Activated CD4-positive, alpha-beta T cell treated with anti-CD3 and anti-CD28 coated beads for 36 hours (primary cell): ENCODE measurements at regions not wholly inside any gene's neighbourhood (a gene's known extent, or its start where the extent isn't known, plus 50 kb on each side); places are given as distances from the start of the nearest gene placed in this dataset.
"Not testable (repeated sequence)": the region's sequence is repeated elsewhere in the genome, so short reads cannot be mapped to it uniquely, and the experiment has no call there.

Experiments used
- ATAC-seq: fragments of 200-7000 bp; cut with Tn5 transposase; one replicate; pipeline ENCODE4 v1.10.0; 2021; ENCODE audit warnings: mild to moderate bottlenecking, moderate library complexity
- CTCF ChIA-PET: fragments of 350-600 bp; sonication (Branson Sonifier 250); formaldehyde crosslinking; loops from one replicate; lab custom pipeline; 2021; ENCODE audit warnings: antibody characterized with exemption; lab: Charles Lee
- POLR2A ChIA-PET: fragments of 350-600 bp; sonication (Branson Sonifier 250); formaldehyde crosslinking; loops from one replicate; lab custom pipeline; 2021; ENCODE audit warnings: antibody characterized with exemption, inconsistent platforms; lab: Charles Lee
- DNase-seq: peaks from one replicate; pipeline ENCODE4 v3.0.0-alpha.2; 2020
- H3K27ac Mint-ChIP-seq: one replicate; pipeline ENCODE4 v1.8.0; 2021; ENCODE audit warnings: mixed read lengths
- H3K27me3 Mint-ChIP-seq: one replicate; pipeline ENCODE4 v1.8.0; 2021; ENCODE audit warnings: mixed read lengths
- H3K36me3 Mint-ChIP-seq: one replicate; pipeline ENCODE4 v1.8.0; 2021; ENCODE audit warnings: low read depth, mixed read lengths
- H3K4me1 Mint-ChIP-seq: one replicate; pipeline ENCODE4 v1.8.0; 2021; ENCODE audit warnings: mixed read lengths
- H3K4me3 Mint-ChIP-seq: one replicate; pipeline ENCODE4 v1.8.0; 2021; ENCODE audit warnings: mild to moderate bottlenecking, moderate library complexity, mixed read lengths
- H3K9me3 Mint-ChIP-seq: one replicate; pipeline ENCODE4 v1.8.0; 2021; ENCODE audit warnings: low read depth, mixed read lengths
- intact Hi-C, 2 experiments: fragments of 100-400 bp; cut with DNase I in 1 of 2; cut with micrococcal nuclease in 1 of 2; formaldehyde crosslinking; loops; one replicate each; pipeline versions ENCODE4 v1.14.2 to v1.15.1; 2022 to 2024; cut with DNase I, micrococcal nuclease

- ATAC-seq: no peak
- no peaks in the 10 kb centered on the region for H3K36me3 Mint-ChIP-seq
- H3K9me3 Mint-ChIP-seq: no peaks in the 10 kb centered on the region
- DNase-seq: no peak
- no peak overlapping the region for H3K4me3 Mint-ChIP-seq
- H3K27ac Mint-ChIP-seq: no peak overlapping the region
- intact Hi-C loops: no loop called here
- H3K4me1 Mint-ChIP-seq: no peaks in the 10 kb centered on the region
- ChIA-PET CTCF (no interaction called here), POLR2A (no interaction called here)
- peaks cover 6% of the 10 kb centered on the region for H3K27me3 Mint-ChIP-seq
Observed at GRCh38 chr5:75890546-75890945, 173.3 kb upstream of the POC5 start.

GRCh38 chr5:75886706-75887105 is 169.5 kb upstream of the POC5 start:
- POLR2A ChIA-PET: interaction anchor here (0.6 kb wide), 1 partner anchor 52 kb away, joined by 3 read pairs; no protein-coding TSS in a partner anchor
- CTCF ChIA-PET: no interaction called here
- Mint-ChIP-seq H3K4me1 (no peaks in the 10 kb centered on the region), H3K27ac (no peak overlapping the region), H3K36me3 (no peaks in the 10 kb centered on the region), H3K4me3 (no peak overlapping the region), H3K9me3 (no peaks in the 10 kb centered on the region), H3K27me3 (no peaks in the 10 kb centered on the region)
- intact Hi-C loops: no loop called here
- DNase-seq: no peak
- ATAC-seq: no peak

- intact Hi-C loops: no loop called here
- ChIA-PET POLR2A (no interaction called here), CTCF (interaction anchor here (0.7 kb wide), 1 partner anchor 18 kb away, joined by 3 read pairs; no protein-coding TSS in a partner anchor)
- H3K9me3 Mint-ChIP-seq: no peaks in the 10 kb centered on the region
- ATAC-seq (no peak), DNase-seq (peak; percentile 8)
- H3K36me3 Mint-ChIP-seq: no peaks in the 10 kb centered on the region
- H3K4me1 Mint-ChIP-seq: no peaks in the 10 kb centered on the region
- H3K27ac Mint-ChIP-seq: no peak overlapping the region
- H3K27me3 Mint-ChIP-seq: no peaks in the 10 kb centered on the region
- no peak overlapping the region for H3K4me3 Mint-ChIP-seq
Observed at GRCh38 chr5:75885849-75886596, 168.8 kb upstream of the POC5 start.

DNA sequence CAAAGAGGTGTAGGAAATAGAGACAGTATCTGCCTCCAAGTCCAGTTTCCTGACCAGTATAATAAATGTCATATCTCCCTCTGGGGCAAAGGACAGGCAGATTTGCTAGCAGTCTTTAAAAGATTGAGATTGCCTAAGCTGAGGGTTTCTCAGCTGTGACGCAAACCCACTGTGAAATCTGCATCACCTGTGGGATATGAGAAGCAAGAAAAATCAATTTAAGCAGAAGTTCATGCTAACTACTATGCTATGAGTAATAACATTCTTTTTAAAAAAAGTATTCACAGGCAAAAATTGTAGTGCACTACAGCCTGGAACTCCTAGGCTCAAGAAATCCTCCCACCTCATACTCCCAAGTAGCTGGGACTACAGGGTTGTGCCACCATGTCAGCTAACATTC is 168.1 kb upstream of the POC5 start:
- CTCF ChIA-PET: no interaction called here
- Mint-ChIP-seq H3K27me3 (no peaks in the 10 kb centered on the region), H3K27ac (no peak overlapping the region), H3K9me3 (peaks cover 6% of the 10 kb centered on the region), H3K36me3 (no peaks in the 10 kb centered on the region), H3K4me3 (no peak overlapping the region), H3K4me1 (no peaks in the 10 kb centered on the region)
- POLR2A ChIA-PET: no interaction called here
- intact Hi-C loops: no loop called here
- no peak for ATAC-seq
- no peak for DNase-seq

- Mint-ChIP-seq H3K9me3 (no peaks in the 10 kb centered on the region), H3K36me3 (no peaks in the 10 kb centered on the region), H3K27me3 (peaks cover 16% of the 10 kb centered on the region), H3K4me1 (no peaks in the 10 kb centered on the region), H3K27ac (no peak overlapping the region), H3K4me3 (no peak overlapping the region)
- CTCF ChIA-PET: interaction anchor here (1.1 kb wide), 1 partner anchor 36 kb away, joined by 3 read pairs; no protein-coding TSS in a partner anchor
- intact Hi-C loops: no loop called here
- DNase-seq: no peak
- POLR2A ChIA-PET: no interaction called here
- ATAC-seq: no peak
Observed at GRCh38 chr5:75869891-75870290, 152.7 kb upstream of the POC5 start.

DNA sequence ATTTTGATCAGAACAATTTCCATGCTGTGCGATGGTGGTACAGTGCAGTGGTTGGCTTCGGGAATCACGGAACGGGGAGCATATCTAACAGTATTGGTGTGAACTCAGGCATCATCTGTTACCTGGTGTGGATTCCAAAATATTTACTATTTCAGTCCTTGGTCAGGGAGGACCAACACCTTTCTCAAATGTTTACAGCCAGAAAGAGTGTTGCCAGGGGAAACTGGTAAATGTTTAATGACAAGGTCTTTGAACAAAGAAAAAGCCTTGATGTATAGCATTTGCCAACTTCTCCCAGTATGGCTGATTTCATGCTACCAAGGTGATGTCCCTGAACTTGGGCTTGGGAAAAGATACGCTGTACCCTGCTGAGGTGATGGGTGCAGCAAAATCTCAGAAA is 145.6 kb upstream of the POC5 start:
- ChIA-PET POLR2A (no interaction called here), CTCF (no interaction called here)
- no peaks in the 10 kb centered on the region for H3K9me3 Mint-ChIP-seq
- intact Hi-C loops: no loop called here
- ATAC-seq (no peak), DNase-seq (no peak)
- H3K36me3 Mint-ChIP-seq: no peaks in the 10 kb centered on the region
- no peaks in the 10 kb centered on the region for H3K4me1 Mint-ChIP-seq
- no peak overlapping the region for H3K4me3 Mint-ChIP-seq
- no peak overlapping the region for H3K27ac Mint-ChIP-seq
- peaks cover 26% of the 10 kb centered on the region for H3K27me3 Mint-ChIP-seq

DNA sequence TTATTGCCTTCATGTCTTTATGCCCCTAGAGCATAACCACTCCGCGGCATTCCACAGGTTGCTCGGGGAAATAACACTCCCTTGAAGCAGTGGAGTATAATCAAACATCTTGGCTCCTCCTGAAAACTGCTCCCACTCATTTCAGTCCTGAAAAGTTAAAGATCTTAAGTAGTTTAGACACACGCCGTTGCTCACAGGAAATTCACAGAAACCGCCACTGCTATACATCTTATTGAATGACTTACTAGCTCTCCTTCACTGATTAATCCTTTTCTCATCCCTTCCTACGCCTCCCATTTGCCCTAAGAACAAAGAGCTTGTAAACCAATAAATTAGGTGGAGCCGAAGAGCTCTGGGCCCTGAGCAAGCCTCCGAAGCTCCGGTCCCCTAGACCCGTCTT is 142.4 kb upstream of the POC5 start:
- H3K27ac Mint-ChIP-seq, DNase-seq, intact Hi-C loops, CTCF ChIA-PET, H3K4me1 Mint-ChIP-seq, POLR2A ChIA-PET, ATAC-seq, H3K9me3 Mint-ChIP-seq, H3K36me3 Mint-ChIP-seq, H3K4me3 Mint-ChIP-seq: not testable (repeated sequence)
- H3K27me3 Mint-ChIP-seq: peaks cover 18% of the 10 kb centered on the region

DNA sequence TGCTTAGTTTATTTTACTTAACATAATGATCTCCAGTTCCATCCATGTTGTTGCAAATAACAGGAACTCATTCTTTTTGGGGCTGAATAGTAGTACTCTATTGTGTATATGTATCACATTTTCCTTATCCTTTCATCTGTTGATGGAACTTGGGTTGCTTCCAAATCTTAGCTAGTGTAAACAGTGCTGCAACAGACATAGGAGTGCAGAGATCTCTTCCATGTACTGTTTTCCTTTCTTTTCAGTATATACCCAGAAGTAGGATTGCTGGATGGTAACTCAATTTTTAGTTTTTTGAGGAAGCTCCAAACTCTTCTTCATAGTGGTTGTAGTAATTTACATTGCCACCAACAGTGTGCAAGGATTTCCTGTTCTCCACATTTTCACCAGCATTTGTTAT is 138.8 kb upstream of the POC5 start:
- ChIA-PET POLR2A (no interaction called here), CTCF (interaction anchor here (0.7 kb wide), 1 partner anchor 301 kb away, joined by 3 read pairs; no protein-coding TSS in a partner anchor)
- intact Hi-C loops: no loop called here
- H3K27me3 Mint-ChIP-seq: peaks cover 19% of the 10 kb centered on the region
- H3K27ac Mint-ChIP-seq: no peak overlapping the region
- ATAC-seq: no peak
- no peaks in the 10 kb centered on the region for H3K36me3 Mint-ChIP-seq
- H3K4me3 Mint-ChIP-seq: no peak overlapping the region
- DNase-seq: no peak
- H3K4me1 Mint-ChIP-seq: no peaks in the 10 kb centered on the region
- no peaks in the 10 kb centered on the region for H3K9me3 Mint-ChIP-seq

DNA sequence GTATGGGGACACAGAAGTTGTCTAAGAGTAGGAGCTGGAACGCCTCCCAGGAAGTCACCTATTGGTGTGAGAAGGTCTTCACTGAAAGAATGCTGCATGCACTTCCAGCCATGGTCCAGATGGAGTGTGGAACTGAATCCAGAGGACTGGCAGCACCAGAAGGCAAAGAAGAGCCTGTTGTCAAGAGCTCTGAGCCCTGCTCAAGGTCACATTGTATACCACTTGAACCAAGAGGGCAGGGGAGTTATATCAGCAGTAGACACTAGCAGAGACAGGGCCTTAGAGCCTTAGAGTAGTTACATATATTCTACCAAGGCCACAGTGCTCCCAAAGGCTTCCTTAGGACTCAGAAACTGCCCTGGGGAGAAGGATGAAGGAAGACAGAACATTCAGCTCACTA is 130.8 kb upstream of the POC5 start:
- H3K36me3 Mint-ChIP-seq: no peaks in the 10 kb centered on the region
- H3K4me1 Mint-ChIP-seq: no peaks in the 10 kb centered on the region
- intact Hi-C loops: no loop called here
- DNase-seq (no peak), ATAC-seq (no peak)
- H3K4me3 Mint-ChIP-seq: no peak overlapping the region
- CTCF ChIA-PET: no interaction called here
- H3K27ac Mint-ChIP-seq: no peak overlapping the region
- POLR2A ChIA-PET: no interaction called here
- H3K9me3 Mint-ChIP-seq: no peaks in the 10 kb centered on the region
- H3K27me3 Mint-ChIP-seq: peaks cover 18% of the 10 kb centered on the region

GRCh38 chr5:75847561-75848021 is 130.4 kb upstream of the POC5 start:
- CTCF ChIA-PET: no interaction called here
- H3K36me3 Mint-ChIP-seq: no peaks in the 10 kb centered on the region
- no peak for ATAC-seq

GRCh38 chr5:75844301-75844700 is 127.1 kb upstream of the POC5 start:
- peaks cover 12% of the 10 kb centered on the region for H3K27me3 Mint-ChIP-seq

More at GRCh38 chr5:75847561-75848021, 130.4 kb upstream of the POC5 start:
- Mint-ChIP-seq H3K4me1 (no peaks in the 10 kb centered on the region), H3K9me3 (no peaks in the 10 kb centered on the region), H3K4me3 (no peak overlapping the region), H3K27ac (no peak overlapping the region), H3K27me3 (peaks cover 16% of the 10 kb centered on the region)
- POLR2A ChIA-PET: no interaction called here
- intact Hi-C loops: no loop called here
- DNase-seq: no peak

DNA sequence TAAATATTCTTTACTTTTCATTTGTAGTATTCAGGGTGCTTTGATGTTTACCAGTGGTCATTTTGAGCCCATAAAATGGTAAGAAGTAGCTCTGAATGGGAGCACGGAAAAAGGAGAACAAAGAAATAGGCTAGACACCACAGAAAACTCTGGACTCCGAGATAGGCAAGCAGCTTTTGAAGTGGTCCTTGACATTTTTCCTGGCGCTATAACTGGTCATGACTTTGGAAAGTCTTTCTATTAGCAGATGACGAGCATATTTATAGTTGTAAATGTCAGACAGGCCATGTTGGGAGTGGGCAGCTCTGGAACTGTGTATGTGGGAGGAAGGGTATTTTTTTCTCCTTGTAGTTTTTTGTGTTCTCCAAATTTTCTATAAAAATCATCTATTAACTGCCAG is 126.1 kb upstream of the POC5 start:
- Mint-ChIP-seq H3K27me3 (peaks cover 10% of the 10 kb centered on the region), H3K27ac (no peak overlapping the region), H3K9me3 (peaks cover 4% of the 10 kb centered on the region), H3K36me3 (no peaks in the 10 kb centered on the region), H3K4me1 (no peaks in the 10 kb centered on the region), H3K4me3 (no peak overlapping the region)
- DNase-seq: no peak
- CTCF ChIA-PET: interaction anchor here (1.4 kb wide), 1 partner anchor 11 kb away, joined by 3 read pairs; no protein-coding TSS in a partner anchor
- intact Hi-C loops: no loop called here
- POLR2A ChIA-PET: no interaction called here
- no peak for ATAC-seq

More at GRCh38 chr5:75844301-75844700, 127.1 kb upstream of the POC5 start:
- H3K27ac Mint-ChIP-seq: no peak overlapping the region
- H3K36me3 Mint-ChIP-seq: no peaks in the 10 kb centered on the region
- ChIA-PET CTCF (interaction anchor here (0.8 kb wide), 1 partner anchor 100 kb away, joined by 3 read pairs; no protein-coding TSS in a partner anchor), POLR2A (no interaction called here)
- DNase-seq: no peak
- H3K4me3 Mint-ChIP-seq: no peak overlapping the region
- intact Hi-C loops: no loop called here
- H3K4me1 Mint-ChIP-seq: no peaks in the 10 kb centered on the region
- no peak for ATAC-seq
- peaks cover 4% of the 10 kb centered on the region for H3K9me3 Mint-ChIP-seq
